ENCODE measurements at regions not wholly inside any gene's neighbourhood (a gene's known extent, or its start where the extent isn't known, plus 50 kb on each side); places are given as distances from the start of the nearest gene placed in this dataset.

GRCh38 chr2:191747170-191747530 lies 69.2 kb downstream of the NABP1 start:
- Histone ChIP-seq H3K4me3 (ENCODE audit: low read length) (no peak overlapping the region), H3K4me1 (ENCODE audit: control insufficient read depth, insufficient read depth, low read length) (no peaks in the 10 kb centered on the region), H3K9ac (ENCODE audit: extremely low read depth, low read length, poor library complexity, severe bottlenecking) (no peak overlapping the region), H3K9me3 (ENCODE audit: control insufficient read depth, low read length) (no peaks in the 10 kb centered on the region), H3K36me3 (ENCODE audit: control insufficient read depth, insufficient read depth, low read length) (no peaks in the 10 kb centered on the region), H3K27ac (ENCODE audit: low read depth, low read length) (no peak overlapping the region), H3K27me3 (ENCODE audit: control insufficient read depth, insufficient read depth, low read length, poor library complexity, severe bottlenecking) (no peaks in the 10 kb centered on the region)
- no peak for DNase-seq
- no peaks in the 10 kb centered on the region for H3K4me1 Mint-ChIP-seq
- no peaks in the 10 kb centered on the region for H3K27me3 Mint-ChIP-seq (ENCODE audit: insufficient read depth)
- H3K4me3 Mint-ChIP-seq: no peak overlapping the region
- no peak for TF ChIP-seq CTCF (conservative IDR thresholded peaks at IDR 0.05)
- 90 to 100% methylated on average over 2 to 3 of the region's 3 CpGs for WGBS, 2 experiments (ENCODE audit: insufficient coverage in 1 of 2, insufficient read length in 1 of 2)
- H3K36me3 Mint-ChIP-seq (ENCODE audit: low read depth): no peaks in the 10 kb centered on the region
- no peak overlapping the region for H3K27ac Mint-ChIP-seq
- H3K9me3 Mint-ChIP-seq: peaks cover 3% of the 10 kb centered on the region

- no peaks in the 10 kb centered on the region for H3K9me3 ChIP-seq (ENCODE audit: control insufficient read depth, low read length)
Measured at GRCh38 chr2:191748059-191748461, 70.1 kb downstream of the NABP1 start.

GRCh38 chr2:191748528-191749180 lies 70.7 kb downstream of the NABP1 start:
- no peak for TF ChIP-seq CTCF (conservative IDR thresholded peaks at IDR 0.05)
- no peaks in the 10 kb centered on the region for H3K27me3 ChIP-seq (ENCODE audit: control insufficient read depth, insufficient read depth, low read length, poor library complexity, severe bottlenecking)
- no peak overlapping the region for H3K9ac ChIP-seq (ENCODE audit: extremely low read depth, low read length, poor library complexity, severe bottlenecking)
- Mint-ChIP-seq H3K9me3 (no peaks in the 10 kb centered on the region), H3K27me3 (ENCODE audit: insufficient read depth) (no peaks in the 10 kb centered on the region), H3K27ac (no peak overlapping the region), H3K4me3 (no peak overlapping the region), H3K36me3 (ENCODE audit: low read depth) (no peaks in the 10 kb centered on the region), H3K4me1 (no peaks in the 10 kb centered on the region)
- no peaks in the 10 kb centered on the region for H3K36me3 ChIP-seq (ENCODE audit: control insufficient read depth, insufficient read depth, low read length)
- no peak overlapping the region for H3K4me3 ChIP-seq (ENCODE audit: low read length)
- DNase-seq: no peak
- 88% methylated on average over 1 of the region's 1 CpG for WGBS, 2 experiments (ENCODE audit: insufficient coverage in 1 of 2, insufficient read length in 1 of 2)
- H3K4me1 ChIP-seq (ENCODE audit: control insufficient read depth, insufficient read depth, low read length): no peaks in the 10 kb centered on the region
- no peaks in the 10 kb centered on the region for H3K9me3 ChIP-seq (ENCODE audit: control insufficient read depth, low read length)
- no peak overlapping the region for H3K27ac ChIP-seq (ENCODE audit: low read depth, low read length)

More at GRCh38 chr2:191748059-191748461, 70.1 kb downstream of the NABP1 start:
- no peaks in the 10 kb centered on the region for H3K36me3 Mint-ChIP-seq (ENCODE audit: low read depth)
- no peak for DNase-seq
- Histone ChIP-seq H3K27ac (ENCODE audit: low read depth, low read length) (no peak overlapping the region), H3K4me1 (ENCODE audit: control insufficient read depth, insufficient read depth, low read length) (no peaks in the 10 kb centered on the region), H3K36me3 (ENCODE audit: control insufficient read depth, insufficient read depth, low read length) (no peaks in the 10 kb centered on the region), H3K27me3 (ENCODE audit: control insufficient read depth, insufficient read depth, low read length, poor library complexity, severe bottlenecking) (no peaks in the 10 kb centered on the region), H3K9ac (ENCODE audit: extremely low read depth, low read length, poor library complexity, severe bottlenecking) (no peak overlapping the region), H3K4me3 (ENCODE audit: low read length) (no peak overlapping the region)
- peaks cover 3% of the 10 kb centered on the region for H3K9me3 Mint-ChIP-seq
- no peak overlapping the region for H3K27ac Mint-ChIP-seq
- H3K4me3 Mint-ChIP-seq: no peak overlapping the region
- no peaks in the 10 kb centered on the region for H3K27me3 Mint-ChIP-seq (ENCODE audit: insufficient read depth)
- no peak for TF ChIP-seq CTCF (conservative IDR thresholded peaks at IDR 0.05)
- H3K4me1 Mint-ChIP-seq: no peaks in the 10 kb centered on the region
- 93% methylated on average over 3 of the region's 3 CpGs for WGBS, 2 experiments (ENCODE audit: insufficient coverage in 1 of 2, insufficient read length in 1 of 2)

All from endodermal cell (in vitro differentiated cells).